Mesenchymal stem cell (in vitro differentiated cells and primary cell): ENCODE measurements at regions not wholly inside any gene's neighbourhood (a gene's known extent, or its start where the extent isn't known, plus 50 kb on each side); places are given as distances from the start of the nearest gene placed in this dataset.

ENCODE experiments used
- DNase-seq: peaks from one replicate; pipeline ENCODE4 v3.0.0-alpha.2; 2013
- H2AFZ ChIP-seq: one replicate; pipeline ENCODE4 v1.6.1; 2013; ENCODE audit warnings: low read depth, mild to moderate bottlenecking, control low read depth, inconsistent platforms, low read length, moderate library complexity
- H2AK5ac ChIP-seq: 2 replicates; pipeline ENCODE4 v1.6.1; 2013; ENCODE audit warnings: low read length, moderate library complexity, mild to moderate bottlenecking, inconsistent platforms; ENCODE audit not compliant: severe bottlenecking
- H2BK120ac ChIP-seq: one replicate; pipeline ENCODE4 v1.6.1; 2013; ENCODE audit warnings: low read depth, mild to moderate bottlenecking, inconsistent platforms, low read length, moderate library complexity
- H2BK12ac ChIP-seq, 2 experiments: one replicate each; pipeline ENCODE4 v1.6.1; 2013; ENCODE audit warnings: inconsistent platforms in 2 of 2, low read length in 2 of 2, mild to moderate bottlenecking in 2 of 2, moderate library complexity in 2 of 2, control low read depth in 1 of 2
- H2BK15ac ChIP-seq: one replicate; pipeline ENCODE4 v1.6.1; 2013; ENCODE audit warnings: mild to moderate bottlenecking, low read depth, inconsistent platforms; ENCODE audit not compliant: poor library complexity, severe bottlenecking
- H2BK5ac ChIP-seq: 2 replicates; pipeline ENCODE4 v1.6.1; 2013; ENCODE audit warnings: low read depth, mild to moderate bottlenecking, low read length, control low read depth, inconsistent platforms; ENCODE audit not compliant: poor library complexity, severe bottlenecking
- H3K14ac ChIP-seq, 2 experiments: one replicate each; pipeline ENCODE4 v1.6.1; 2013; ENCODE audit warnings: inconsistent platforms in 2 of 2, low read length in 2 of 2, control low read depth in 1 of 2, mild to moderate bottlenecking in 1 of 2, moderate library complexity in 1 of 2
- H3K18ac ChIP-seq, 2 experiments: one replicate each; pipeline ENCODE4 v1.6.1; 2013; ENCODE audit warnings: inconsistent platforms in 2 of 2, low read length in 2 of 2, control low read depth in 1 of 2, low read depth in 1 of 2, mild to moderate bottlenecking in 1 of 2
- H3K23ac ChIP-seq, 2 experiments: one replicate each; pipeline ENCODE4 v1.6.1; 2013; ENCODE audit warnings: inconsistent platforms in 2 of 2, low read length in 2 of 2, mild to moderate bottlenecking in 2 of 2, moderate library complexity in 2 of 2, control low read depth in 1 of 2
- H3K27ac ChIP-seq: 2 replicates; pipeline ENCODE4 v1.5.1; 2013; ENCODE audit warnings: mild to moderate bottlenecking, moderate library complexity, low read length, control low read depth, inconsistent platforms; ENCODE audit not compliant: poor library complexity, severe bottlenecking
- H3K27me3 ChIP-seq, 2 experiments: 2 replicates each; pipeline versions ENCODE4 v1.6.1 to v1.7.0; 2013; ENCODE audit warnings: low read length in 2 of 2, mild to moderate bottlenecking in 2 of 2, moderate library complexity in 2 of 2, control low read depth in 1 of 2, inconsistent platforms in 1 of 2; ENCODE audit not compliant: control insufficient read depth in 1 of 2, insufficient read depth in 1 of 2
- H3K36me3 ChIP-seq, 2 experiments: 2 replicates each; pipeline versions ENCODE4 v1.6.1 to v1.7.0; 2013; ENCODE audit warnings: low read length in 2 of 2, control low read depth in 1 of 2, inconsistent platforms in 1 of 2, low read depth in 1 of 2, mild to moderate bottlenecking in 1 of 2; ENCODE audit not compliant: insufficient read depth in 2 of 2, control insufficient read depth in 1 of 2
- H3K4ac ChIP-seq, 2 experiments: one replicate each; pipeline ENCODE4 v1.6.1; 2013; ENCODE audit warnings: inconsistent platforms in 2 of 2, low read length in 2 of 2, mild to moderate bottlenecking in 2 of 2, moderate library complexity in 2 of 2, control low read depth in 1 of 2, low read depth in 1 of 2
- H3K4me1 ChIP-seq: 2 replicates; pipeline ENCODE4 v1.6.1; 2013; ENCODE audit warnings: low read depth, low read length, control low read depth; ENCODE audit not compliant: control insufficient read depth, insufficient read depth
- H3K4me2 ChIP-seq: 2 replicates; pipeline ENCODE4 v1.6.1; 2013; ENCODE audit warnings: low read length, mild to moderate bottlenecking, inconsistent platforms; ENCODE audit not compliant: poor library complexity, severe bottlenecking
- H3K4me3 ChIP-seq, 2 experiments: 2 replicates each; pipeline versions ENCODE4 v1.5.1 to v1.7.0; 2013; ENCODE audit warnings: low read length in 2 of 2, mild to moderate bottlenecking in 2 of 2, control low read depth in 1 of 2, low read depth in 1 of 2; ENCODE audit not compliant: insufficient read depth in 1 of 2
- H3K79me1 ChIP-seq: replicated peaks from 2 replicates; pipeline ENCODE4 v1.6.1; 2013; ENCODE audit warnings: mild to moderate bottlenecking, control low read depth, low read length, inconsistent platforms; ENCODE audit not compliant: poor library complexity, severe bottlenecking
- H3K9ac ChIP-seq: 2 replicates; pipeline ENCODE4 v1.7.0; 2013; ENCODE audit warnings: mild to moderate bottlenecking, low read length, moderate library complexity
- H3K9me3 ChIP-seq: 2 replicates; pipeline ENCODE4 v1.7.0; 2013; ENCODE audit warnings: mild to moderate bottlenecking, low read length; ENCODE audit not compliant: control insufficient read depth
- H4K8ac ChIP-seq: one replicate; pipeline ENCODE4 v1.6.1; 2013; ENCODE audit warnings: inconsistent platforms, mild to moderate bottlenecking, low read length, moderate library complexity
- H4K91ac ChIP-seq: one replicate; pipeline ENCODE4 v1.6.1; 2013; ENCODE audit warnings: mild to moderate bottlenecking, low read length, inconsistent platforms
- WGBS: methylation state at CpG from one replicate; pipeline ENCODE4 v1.1.7; 2013; ENCODE audit warnings: mixed read lengths; 5-methylcytosine and 5-hydroxymethylcytosine counted together

DNA sequence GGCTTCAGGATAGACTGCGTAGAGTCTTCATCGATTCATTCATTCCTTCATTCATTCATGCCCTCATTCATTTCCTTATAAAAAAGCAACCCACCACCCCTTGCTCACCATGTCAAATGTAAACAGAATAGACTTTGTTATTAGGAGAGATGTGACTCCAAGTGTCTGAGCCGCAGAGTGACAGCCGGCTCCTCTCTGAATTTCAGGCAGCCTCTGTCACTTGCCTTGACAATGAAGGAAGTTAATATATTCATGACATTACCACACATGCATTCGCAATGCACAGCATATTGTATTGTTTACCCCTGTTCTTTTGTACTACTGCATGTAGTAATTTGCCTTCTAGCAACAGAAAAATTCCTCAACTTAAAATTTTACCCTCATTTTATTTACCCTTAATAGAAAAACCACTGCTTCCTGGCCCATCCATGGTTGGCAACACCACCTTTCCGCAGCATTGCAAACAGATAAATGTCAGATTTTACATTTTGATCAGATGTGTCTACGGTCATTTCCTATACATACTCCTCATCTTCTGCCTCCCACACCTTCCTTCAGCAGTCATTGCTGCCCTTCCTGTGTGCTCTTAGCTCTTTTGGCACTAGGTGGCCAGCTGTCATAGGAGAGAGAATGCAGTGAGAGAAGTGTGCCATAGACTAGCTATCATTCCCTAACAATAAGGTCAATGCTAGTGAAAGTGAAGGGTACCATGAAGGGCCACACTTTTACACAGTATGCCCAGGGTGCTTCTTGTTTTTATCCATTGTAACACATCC lies 1090.8 kb downstream of the BCL11A start:
- H3K23ac ChIP-seq: no peak overlapping the region
- H4K8ac ChIP-seq: no peak overlapping the region
- no peak overlapping the region for H4K91ac ChIP-seq
- peaks cover 6% of the 10 kb centered on the region for H3K9me3 ChIP-seq
- no peak overlapping the region for H3K4me2 ChIP-seq
- WGBS: 93% methylated on average over 4 of the region's 7 CpGs
- H3K79me1 ChIP-seq: no peaks in the 10 kb centered on the region
- H3K18ac ChIP-seq: no peak overlapping the region
- no peak overlapping the region for H3K4me3 ChIP-seq
- H3K27ac ChIP-seq: no peak overlapping the region
- H3K4ac ChIP-seq: no peak overlapping the region
- no peaks in the 10 kb centered on the region for H3K27me3 ChIP-seq
- no peak overlapping the region for H2BK5ac ChIP-seq
- H3K14ac ChIP-seq: no peak overlapping the region
- no peak overlapping the region for H2BK15ac ChIP-seq
- no peak for DNase-seq
- H3K4me1 ChIP-seq: no peaks in the 10 kb centered on the region
- H2AFZ ChIP-seq: no peak overlapping the region
- no peak overlapping the region for H3K9ac ChIP-seq
- no peak overlapping the region for H2AK5ac ChIP-seq
- H2BK120ac ChIP-seq: no peak overlapping the region
- H2BK12ac ChIP-seq: no peak overlapping the region
- no peaks in the 10 kb centered on the region for H3K36me3 ChIP-seq

DNA sequence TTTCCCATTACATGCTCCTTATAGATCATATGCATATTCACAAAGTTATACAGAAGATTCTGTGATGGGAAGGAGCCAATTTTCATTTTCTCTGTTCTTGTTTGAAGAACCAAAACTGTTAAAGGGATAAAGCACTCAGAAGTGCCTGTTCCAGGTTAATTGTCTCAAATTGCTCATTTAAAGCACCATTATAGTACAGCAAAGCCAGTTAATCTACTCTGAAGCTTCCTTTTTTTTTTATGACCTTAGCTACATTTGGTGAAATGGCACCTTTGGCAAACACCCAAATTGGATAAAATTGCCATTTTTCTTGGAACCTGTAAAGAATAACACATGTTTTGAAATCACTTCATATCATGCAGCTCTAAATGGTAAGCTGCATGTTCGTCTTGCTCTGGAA lies 1092.3 kb downstream of the BCL11A start:
- H3K4me3 ChIP-seq: no peak overlapping the region
- WGBS: 60% methylated on average over 1 of the region's 1 CpG
- H4K91ac ChIP-seq: no peak overlapping the region
- no peak overlapping the region for H2BK5ac ChIP-seq
- no peaks in the 10 kb centered on the region for H3K36me3 ChIP-seq
- H2BK15ac ChIP-seq: no peak overlapping the region
- H3K4me1 ChIP-seq: no peaks in the 10 kb centered on the region
- H3K23ac ChIP-seq: no peak overlapping the region
- no peak overlapping the region for H3K9ac ChIP-seq
- no peaks in the 10 kb centered on the region for H3K27me3 ChIP-seq
- no peak overlapping the region for H3K14ac ChIP-seq
- H2BK12ac ChIP-seq: no peak overlapping the region
- H3K4ac ChIP-seq: no peak overlapping the region
- no peak overlapping the region for H3K18ac ChIP-seq
- H2BK120ac ChIP-seq: no peak overlapping the region
- H3K27ac ChIP-seq: no peak overlapping the region
- DNase-seq: no peak
- H4K8ac ChIP-seq: no peak overlapping the region
- no peak overlapping the region for H3K4me2 ChIP-seq
- H2AFZ ChIP-seq: no peak overlapping the region
- no peak overlapping the region for H2AK5ac ChIP-seq
- H3K9me3 ChIP-seq: no peaks in the 10 kb centered on the region
- H3K79me1 ChIP-seq: no peaks in the 10 kb centered on the region

DNA sequence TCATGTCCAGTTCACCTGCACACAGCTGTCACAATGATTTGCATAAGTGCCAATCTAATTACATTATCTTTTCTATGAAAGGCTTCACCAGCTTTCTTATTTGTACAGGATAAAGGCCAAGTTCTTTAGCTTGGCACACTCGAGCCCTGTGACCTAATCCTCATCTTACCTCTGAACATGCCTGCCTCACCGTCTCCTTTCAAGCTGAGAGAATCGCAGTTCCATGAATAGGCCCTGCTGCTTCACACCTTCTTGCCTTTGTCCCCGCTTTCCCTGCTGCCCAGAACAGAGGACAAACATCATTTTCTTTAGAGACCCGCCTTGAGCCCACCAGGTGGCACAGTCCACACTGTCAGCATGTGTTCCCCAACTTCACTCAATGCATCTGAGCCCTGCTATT lies 1094.7 kb downstream of the BCL11A start:
- Histone ChIP-seq H3K9me3 (no peaks in the 10 kb centered on the region), H4K8ac (no peak overlapping the region), H2BK15ac (no peak overlapping the region), H2AK5ac (no peak overlapping the region), H3K27me3 (no peaks in the 10 kb centered on the region), H3K4me3 (no peak overlapping the region), H3K36me3 (no peaks in the 10 kb centered on the region), H3K4me1 (no peaks in the 10 kb centered on the region), H3K79me1 (no peaks in the 10 kb centered on the region), H3K4ac (no peak overlapping the region), H3K9ac (no peak overlapping the region), H3K4me2 (no peak overlapping the region), H2BK5ac (no peak overlapping the region), H3K23ac (no peak overlapping the region), H3K14ac (no peak overlapping the region), H2AFZ (no peak overlapping the region), H3K18ac (no peak overlapping the region), H3K27ac (no peak overlapping the region), H4K91ac (no peak overlapping the region), H2BK120ac (no peak overlapping the region), H2BK12ac (no peak overlapping the region)
- WGBS: 53% methylated on average over 5 of the region's 5 CpGs
- no peak for DNase-seq

DNA sequence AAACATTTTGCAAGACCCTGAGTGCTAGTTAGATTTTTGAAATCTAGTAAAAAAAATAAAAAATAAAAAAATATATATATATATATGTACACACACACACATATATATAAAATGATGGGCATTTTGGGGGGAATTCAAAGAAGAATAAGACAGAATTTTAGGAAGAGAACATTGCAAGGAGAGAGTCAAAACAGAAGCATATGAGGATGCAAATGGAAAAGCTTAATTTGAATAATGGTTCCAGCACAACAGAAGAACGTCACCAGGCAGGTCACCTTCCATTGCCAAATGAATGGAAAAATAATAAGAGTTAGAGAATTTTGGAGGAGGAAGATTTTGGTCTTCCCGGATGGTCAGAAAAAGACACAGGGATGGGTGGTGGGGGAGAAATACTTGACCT lies 1097.2 kb downstream of the BCL11A start:
- Histone ChIP-seq H2AFZ (no peak overlapping the region), H3K27me3 (no peaks in the 10 kb centered on the region), H3K4me1 (no peaks in the 10 kb centered on the region), H3K14ac (no peak overlapping the region), H2AK5ac (no peak overlapping the region), H2BK15ac (no peak overlapping the region), H3K4me3 (no peak overlapping the region), H3K23ac (no peak overlapping the region), H4K91ac (no peak overlapping the region), H3K27ac (no peak overlapping the region), H3K4ac (no peak overlapping the region), H3K18ac (no peak overlapping the region), H3K4me2 (no peak overlapping the region), H3K9ac (no peak overlapping the region), H2BK12ac (no peak overlapping the region), H3K36me3 (no peaks in the 10 kb centered on the region), H2BK120ac (no peak overlapping the region), H3K79me1 (no peaks in the 10 kb centered on the region), H3K9me3 (no peaks in the 10 kb centered on the region), H2BK5ac (no peak overlapping the region), H4K8ac (no peak overlapping the region)
- WGBS: 71% methylated on average over 2 of the region's 2 CpGs
- no peak for DNase-seq
